PC-9 (cell line): ENCODE measurements at regions not wholly inside any gene's neighbourhood (a gene's known extent, or its start where the extent isn't known, plus 50 kb on each side); places are given as distances from the start of the nearest gene placed in this dataset.

Experiments used
- BruUV-seq: library from RNA; stranded (reverse); fragments of 400-500 nt; replicated peaks from 2 replicates; lab custom pipeline; 2021; lab: Mats Ljungman, UMichigan
- CTCF ChIA-PET: fragments of 300-600 bp; sonication (Branson Sonifier 250); formaldehyde crosslinking; loops from one replicate; lab custom pipeline; 2022; ENCODE audit warnings: antibody characterized with exemption; lab: Charles Lee
- POLR2A ChIA-PET: fragments of 300-600 bp; sonication (Branson Sonifier 250); formaldehyde crosslinking; loops from one replicate; lab custom pipeline; 2022; ENCODE audit warnings: antibody characterized with exemption; ENCODE audit not compliant: unreplicated experiment; lab: Charles Lee
- DNase-seq, 2 experiments: peaks; one replicate each; pipeline versions ENCODE4 v3.0.0 to v3.0.0-alpha.2; 2015 to 2022; ENCODE audit warnings: mixed read lengths in 1 of 2
- H2AFZ ChIP-seq: fragments of 200-600 bp; sonication (generic); 2 replicates; pipeline ENCODE4 v1.8.1; 2017; ENCODE audit warnings: antibody characterized with exemption
- H3F3A ChIP-seq: fragments of 200-600 bp; sonication (generic); 2 replicates; pipeline ENCODE4 v1.8.1; 2017; ENCODE audit warnings: antibody characterized with exemption, mild to moderate bottlenecking, low read depth; ENCODE audit not compliant: insufficient read depth
- H3K27ac ChIP-seq: fragments of 200-600 bp; sonication (generic); 2 replicates; pipeline ENCODE4 v1.6.1; 2016; ENCODE audit warnings: mixed run types
- H3K27me3 ChIP-seq: fragments of 200-600 bp; sonication (generic); 2 replicates; pipeline ENCODE4 v1.6.1; 2016; ENCODE audit warnings: low read depth, mixed run types; ENCODE audit not compliant: insufficient read depth
- H3K36me3 ChIP-seq: fragments of 200-600 bp; sonication (generic); 2 replicates; pipeline ENCODE4 v1.6.1; 2016; ENCODE audit warnings: low read depth, mixed run types
- H3K4me1 ChIP-seq: fragments of 200-600 bp; sonication (generic); replicated peaks from 2 replicates; pipeline ENCODE4 v1.6.1; 2016; ENCODE audit warnings: mixed run types; ENCODE audit not compliant: insufficient read depth
- H3K4me2 ChIP-seq: fragments of 200-600 bp; sonication (generic); 2 replicates; pipeline ENCODE4 v1.6.1; 2017; ENCODE audit warnings: mixed run types
- H3K4me3 ChIP-seq: fragments of 200-600 bp; sonication (generic); 2 replicates; pipeline ENCODE4 v1.6.1; 2016; ENCODE audit warnings: mixed run types
- H3K79me2 ChIP-seq: fragments of 200-600 bp; sonication (generic); 2 replicates; pipeline ENCODE4 v1.6.1; 2017; ENCODE audit warnings: low read depth, mixed run types
- H3K9me2 ChIP-seq: fragments of 200-600 bp; sonication (generic); 2 replicates; pipeline ENCODE4 v1.8.1; 2017; ENCODE audit warnings: mild to moderate bottlenecking; ENCODE audit not compliant: insufficient read depth
- H3K9me3 ChIP-seq: fragments of 200-600 bp; sonication (generic); 2 replicates; pipeline ENCODE4 v1.8.1; 2016; ENCODE audit warnings: low read depth; ENCODE audit not compliant: insufficient read depth
- H4K20me1 ChIP-seq: fragments of 200-600 bp; sonication (generic); 2 replicates; pipeline ENCODE4 v1.8.1; 2017; ENCODE audit not compliant: insufficient read depth
- CTCF ChIP-seq: fragments of 200-600 bp; sonication (generic); conservative IDR thresholded peaks from 2 replicates; pipeline ENCODE4 v1.6.1; 2017; ENCODE audit warnings: mixed run types, antibody characterized with exemption, mild to moderate bottlenecking, moderate library complexity
- EZH2 ChIP-seq: fragments of 200-600 bp; sonication (generic); IDR thresholded peaks from 2 replicates; pipeline ENCODE4 v1.8.0; 2017; ENCODE audit warnings: antibody characterized with exemption, low read depth
- intact Hi-C: fragments of 100-400 bp; cut with micrococcal nuclease; formaldehyde crosslinking; loops from one replicate; pipeline ENCODE4 v1.10.0; 2022; ENCODE audit not compliant: unreplicated experiment

- Histone ChIP-seq H4K20me1 (no peaks in the 10 kb centered on the region), H3K4me3 (no peak overlapping the region), H3K9me2 (peaks cover 11% of the 10 kb centered on the region; the same call in 1 of the 2 replicates), H2AFZ (no peak overlapping the region), H3K27ac (no peak overlapping the region), H3K79me2 (no peaks in the 10 kb centered on the region), H3F3A (no peaks in the 10 kb centered on the region), H3K4me2 (no peak overlapping the region), H3K4me1 (no peaks in the 10 kb centered on the region), H3K9me3 (no peaks in the 10 kb centered on the region), H3K36me3 (no peaks in the 10 kb centered on the region), H3K27me3 (no peaks in the 10 kb centered on the region)
- DNase-seq: no peak
- ChIA-PET POLR2A (no interaction called here), CTCF (no interaction called here)
- intact Hi-C loops: no loop called here
- BruUV-seq: no TSS peak
- TF ChIP-seq EZH2 (no peak), CTCF (no peak)
Measured at GRCh38 chr6:112576423-112576822, 229.3 kb downstream of the RFPL4B start.

GRCh38 chr6:112579601-112580000 lies 232.5 kb downstream of the RFPL4B start:
- Histone ChIP-seq H3K27ac (no peak overlapping the region), H2AFZ (no peak overlapping the region), H3K4me1 (no peaks in the 10 kb centered on the region), H3K79me2 (no peaks in the 10 kb centered on the region), H3K9me3 (no peaks in the 10 kb centered on the region), H3K9me2 (peaks cover 7% of the 10 kb centered on the region; the same call in 1 of the 2 replicates), H3F3A (no peaks in the 10 kb centered on the region), H3K27me3 (no peaks in the 10 kb centered on the region), H3K4me3 (no peak overlapping the region), H4K20me1 (no peaks in the 10 kb centered on the region), H3K4me2 (no peak overlapping the region), H3K36me3 (no peaks in the 10 kb centered on the region)
- DNase-seq: no peak
- ChIA-PET CTCF (no interaction called here), POLR2A (no interaction called here)
- no peak for TF ChIP-seq EZH2
- no peak for TF ChIP-seq CTCF
- no TSS peak for BruUV-seq
- intact Hi-C loops: no loop called here

- POLR2A ChIA-PET: no interaction called here
Measured at GRCh38 chr6:112581015-112581414, 233.9 kb downstream of the RFPL4B start.

More at GRCh38 chr6:112581015-112581414, 233.9 kb downstream of the RFPL4B start:
- Histone ChIP-seq H3K4me1 (no peaks in the 10 kb centered on the region), H3K27me3 (no peaks in the 10 kb centered on the region), H3K9me2 (peaks cover 7% of the 10 kb centered on the region; the same call in 1 of the 2 replicates), H3F3A (no peaks in the 10 kb centered on the region), H3K9me3 (no peaks in the 10 kb centered on the region), H3K36me3 (no peaks in the 10 kb centered on the region), H3K27ac (no peak overlapping the region), H2AFZ (no peak overlapping the region), H3K4me2 (no peak overlapping the region), H3K79me2 (no peaks in the 10 kb centered on the region), H3K4me3 (no peak overlapping the region), H4K20me1 (no peaks in the 10 kb centered on the region)
- no peak for DNase-seq
- CTCF ChIA-PET: no interaction called here
- intact Hi-C loops: no loop called here
- TF ChIP-seq EZH2: no peak
- TF ChIP-seq CTCF: no peak
- BruUV-seq: no TSS peak
